Mesenchymal stem cell (in vitro differentiated cells and primary cell): ENCODE measurements at regions not wholly inside any gene's neighbourhood (a gene's known extent, or its start where the extent isn't known, plus 50 kb on each side); places are given as distances from the start of the nearest gene placed in this dataset.

ENCODE experiments used
- DNase-seq: peaks from one replicate; pipeline ENCODE4 v3.0.0-alpha.2; 2013
- H2AFZ ChIP-seq: one replicate; pipeline ENCODE4 v1.6.1; 2013; ENCODE audit warnings: low read depth, mild to moderate bottlenecking, control low read depth, inconsistent platforms, low read length, moderate library complexity
- H2AK5ac ChIP-seq: 2 replicates; pipeline ENCODE4 v1.6.1; 2013; ENCODE audit warnings: low read length, moderate library complexity, mild to moderate bottlenecking, inconsistent platforms; ENCODE audit not compliant: severe bottlenecking
- H2BK120ac ChIP-seq: one replicate; pipeline ENCODE4 v1.6.1; 2013; ENCODE audit warnings: low read depth, mild to moderate bottlenecking, inconsistent platforms, low read length, moderate library complexity
- H2BK12ac ChIP-seq, 2 experiments: one replicate each; pipeline ENCODE4 v1.6.1; 2013; ENCODE audit warnings: inconsistent platforms in 2 of 2, low read length in 2 of 2, mild to moderate bottlenecking in 2 of 2, moderate library complexity in 2 of 2, control low read depth in 1 of 2
- H2BK15ac ChIP-seq: one replicate; pipeline ENCODE4 v1.6.1; 2013; ENCODE audit warnings: mild to moderate bottlenecking, low read depth, inconsistent platforms; ENCODE audit not compliant: poor library complexity, severe bottlenecking
- H2BK5ac ChIP-seq: 2 replicates; pipeline ENCODE4 v1.6.1; 2013; ENCODE audit warnings: low read depth, mild to moderate bottlenecking, low read length, control low read depth, inconsistent platforms; ENCODE audit not compliant: poor library complexity, severe bottlenecking
- H3K14ac ChIP-seq, 2 experiments: one replicate each; pipeline ENCODE4 v1.6.1; 2013; ENCODE audit warnings: inconsistent platforms in 2 of 2, low read length in 2 of 2, control low read depth in 1 of 2, mild to moderate bottlenecking in 1 of 2, moderate library complexity in 1 of 2
- H3K18ac ChIP-seq, 2 experiments: one replicate each; pipeline ENCODE4 v1.6.1; 2013; ENCODE audit warnings: inconsistent platforms in 2 of 2, low read length in 2 of 2, control low read depth in 1 of 2, low read depth in 1 of 2, mild to moderate bottlenecking in 1 of 2
- H3K23ac ChIP-seq, 2 experiments: one replicate each; pipeline ENCODE4 v1.6.1; 2013; ENCODE audit warnings: inconsistent platforms in 2 of 2, low read length in 2 of 2, mild to moderate bottlenecking in 2 of 2, moderate library complexity in 2 of 2, control low read depth in 1 of 2
- H3K27ac ChIP-seq: 2 replicates; pipeline ENCODE4 v1.5.1; 2013; ENCODE audit warnings: mild to moderate bottlenecking, moderate library complexity, low read length, control low read depth, inconsistent platforms; ENCODE audit not compliant: poor library complexity, severe bottlenecking
- H3K27me3 ChIP-seq, 2 experiments: 2 replicates each; pipeline versions ENCODE4 v1.6.1 to v1.7.0; 2013; ENCODE audit warnings: low read length in 2 of 2, mild to moderate bottlenecking in 2 of 2, moderate library complexity in 2 of 2, control low read depth in 1 of 2, inconsistent platforms in 1 of 2; ENCODE audit not compliant: control insufficient read depth in 1 of 2, insufficient read depth in 1 of 2
- H3K36me3 ChIP-seq, 2 experiments: 2 replicates each; pipeline versions ENCODE4 v1.6.1 to v1.7.0; 2013; ENCODE audit warnings: low read length in 2 of 2, control low read depth in 1 of 2, inconsistent platforms in 1 of 2, low read depth in 1 of 2, mild to moderate bottlenecking in 1 of 2; ENCODE audit not compliant: insufficient read depth in 2 of 2, control insufficient read depth in 1 of 2
- H3K4ac ChIP-seq, 2 experiments: one replicate each; pipeline ENCODE4 v1.6.1; 2013; ENCODE audit warnings: inconsistent platforms in 2 of 2, low read length in 2 of 2, mild to moderate bottlenecking in 2 of 2, moderate library complexity in 2 of 2, control low read depth in 1 of 2, low read depth in 1 of 2
- H3K4me1 ChIP-seq: 2 replicates; pipeline ENCODE4 v1.6.1; 2013; ENCODE audit warnings: low read depth, low read length, control low read depth; ENCODE audit not compliant: control insufficient read depth, insufficient read depth
- H3K4me2 ChIP-seq: 2 replicates; pipeline ENCODE4 v1.6.1; 2013; ENCODE audit warnings: low read length, mild to moderate bottlenecking, inconsistent platforms; ENCODE audit not compliant: poor library complexity, severe bottlenecking
- H3K4me3 ChIP-seq, 2 experiments: 2 replicates each; pipeline versions ENCODE4 v1.5.1 to v1.7.0; 2013; ENCODE audit warnings: low read length in 2 of 2, mild to moderate bottlenecking in 2 of 2, control low read depth in 1 of 2, low read depth in 1 of 2; ENCODE audit not compliant: insufficient read depth in 1 of 2
- H3K79me1 ChIP-seq: replicated peaks from 2 replicates; pipeline ENCODE4 v1.6.1; 2013; ENCODE audit warnings: mild to moderate bottlenecking, control low read depth, low read length, inconsistent platforms; ENCODE audit not compliant: poor library complexity, severe bottlenecking
- H3K9ac ChIP-seq: 2 replicates; pipeline ENCODE4 v1.7.0; 2013; ENCODE audit warnings: mild to moderate bottlenecking, low read length, moderate library complexity
- H3K9me3 ChIP-seq: 2 replicates; pipeline ENCODE4 v1.7.0; 2013; ENCODE audit warnings: mild to moderate bottlenecking, low read length; ENCODE audit not compliant: control insufficient read depth
- H4K8ac ChIP-seq: one replicate; pipeline ENCODE4 v1.6.1; 2013; ENCODE audit warnings: inconsistent platforms, mild to moderate bottlenecking, low read length, moderate library complexity
- H4K91ac ChIP-seq: one replicate; pipeline ENCODE4 v1.6.1; 2013; ENCODE audit warnings: mild to moderate bottlenecking, low read length, inconsistent platforms
- WGBS: methylation state at CpG from one replicate; pipeline ENCODE4 v1.1.7; 2013; ENCODE audit warnings: mixed read lengths; 5-methylcytosine and 5-hydroxymethylcytosine counted together

GRCh38 chr18:47334966-47335365 is 83.5 kb upstream of the SKOR2 start:
- no peak overlapping the region for H3K4me3 ChIP-seq
- H3K9ac ChIP-seq, result no peak overlapping the region
- no peak overlapping the region for H2BK15ac ChIP-seq
- H2BK12ac ChIP-seq, result no peak overlapping the region
- H2BK5ac ChIP-seq, result no peak overlapping the region
- H3K27ac ChIP-seq, result no peak overlapping the region
- H2BK120ac ChIP-seq, result no peak overlapping the region
- H3K27me3 ChIP-seq, result peaks cover 0 to 24% of the 10 kb centered on the region in 2 experiments
- no peaks in the 10 kb centered on the region for H3K4me1 ChIP-seq
- no peak overlapping the region for H3K23ac ChIP-seq
- H3K79me1 ChIP-seq, result no peaks in the 10 kb centered on the region
- no peak overlapping the region for H3K4ac ChIP-seq
- no peak overlapping the region for H2AFZ ChIP-seq
- H3K9me3 ChIP-seq, result no peaks in the 10 kb centered on the region
- no peaks in the 10 kb centered on the region for H3K36me3 ChIP-seq
- H4K91ac ChIP-seq, result no peak overlapping the region
- DNase-seq, result no peak
- no peak overlapping the region for H3K4me2 ChIP-seq
- no peak overlapping the region for H3K18ac ChIP-seq
- H4K8ac ChIP-seq, result no peak overlapping the region
- H2AK5ac ChIP-seq, result no peak overlapping the region
- H3K14ac ChIP-seq, result no peak overlapping the region

- WGBS, result 72% methylated on average over 7 of the region's 12 CpGs
- H2BK15ac ChIP-seq, result no peak overlapping the region
- H3K4me2 ChIP-seq, result no peak overlapping the region
These were observed 82.6 kb upstream of the SKOR2 start for GRCh38 chr18:47333926-47334635.

GRCh38 chr18:47331641-47332040 is 80.2 kb upstream of the SKOR2 start:
- Histone ChIP-seq H3K4ac (no peak overlapping the region), H2BK12ac (no peak overlapping the region), H2BK15ac (no peak overlapping the region), H3K27ac (no peak overlapping the region), H3K23ac (no peak overlapping the region), H3K36me3 (no peaks in the 10 kb centered on the region), H3K9me3 (no peaks in the 10 kb centered on the region), H4K8ac (no peak overlapping the region), H2AFZ (no peak overlapping the region), H3K4me2 (no peak overlapping the region), H2BK5ac (no peak overlapping the region), H3K4me1 (no peaks in the 10 kb centered on the region), H3K79me1 (no peaks in the 10 kb centered on the region), H3K27me3 (peaks cover 0 to 42% of the 10 kb centered on the region in 2 experiments), H4K91ac (no peak overlapping the region), H2BK120ac (no peak overlapping the region), H3K9ac (no peak overlapping the region), H3K18ac (no peak overlapping the region), H3K14ac (no peak overlapping the region), H3K4me3 (no peak overlapping the region), H2AK5ac (no peak overlapping the region)
- WGBS, result 70% methylated on average over 1 of the region's 1 CpG
- DNase-seq, result no peak

More at GRCh38 chr18:47333926-47334635, 82.6 kb upstream of the SKOR2 start:
- no peak for DNase-seq
- H3K4me3 ChIP-seq, result no peak overlapping the region
- H3K36me3 ChIP-seq, result no peaks in the 10 kb centered on the region
- H2BK120ac ChIP-seq, result no peak overlapping the region
- no peak overlapping the region for H3K9ac ChIP-seq
- H3K14ac ChIP-seq, result no peak overlapping the region
- no peak overlapping the region for H3K18ac ChIP-seq
- H2BK5ac ChIP-seq, result no peak overlapping the region
- H3K27me3 ChIP-seq, result peaks cover 0 to 31% of the 10 kb centered on the region in 2 experiments
- H3K4me1 ChIP-seq, result no peaks in the 10 kb centered on the region
- H4K91ac ChIP-seq, result no peak overlapping the region
- no peaks in the 10 kb centered on the region for H3K9me3 ChIP-seq
- H3K23ac ChIP-seq, result no peak overlapping the region
- H2AFZ ChIP-seq, result no peak overlapping the region
- no peak overlapping the region for H2AK5ac ChIP-seq
- H3K79me1 ChIP-seq, result no peaks in the 10 kb centered on the region
- no peak overlapping the region for H3K27ac ChIP-seq
- H2BK12ac ChIP-seq, result no peak overlapping the region
- H4K8ac ChIP-seq, result no peak overlapping the region
- no peak overlapping the region for H3K4ac ChIP-seq

- H3K14ac ChIP-seq, result no peak overlapping the region
These were observed 79.6 kb upstream of the SKOR2 start for GRCh38 chr18:47331026-47331425.

More at GRCh38 chr18:47331026-47331425, 79.6 kb upstream of the SKOR2 start:
- Histone ChIP-seq H3K36me3 (no peaks in the 10 kb centered on the region), H2BK5ac (no peak overlapping the region), H3K23ac (no peak overlapping the region), H3K4me1 (no peaks in the 10 kb centered on the region), H3K4me3 (no peak overlapping the region), H2BK120ac (no peak overlapping the region), H3K18ac (no peak overlapping the region), H2AFZ (no peak overlapping the region), H4K91ac (no peak overlapping the region), H3K4me2 (no peak overlapping the region), H3K9me3 (no peaks in the 10 kb centered on the region), H2BK15ac (no peak overlapping the region), H2BK12ac (no peak overlapping the region), H3K79me1 (no peaks in the 10 kb centered on the region), H3K4ac (no peak overlapping the region), H2AK5ac (no peak overlapping the region), H3K27ac (no peak overlapping the region), H3K27me3 (peaks cover 0 to 42% of the 10 kb centered on the region in 2 experiments), H4K8ac (no peak overlapping the region), H3K9ac (no peak overlapping the region)
- WGBS, result 93% methylated on average over 6 of the region's 7 CpGs
- DNase-seq, result no peak
